Hepatocyte (in vitro differentiated cells): ENCODE measurements at regions not wholly inside any gene's neighbourhood (a gene's known extent, or its start where the extent isn't known, plus 50 kb on each side); places are given as distances from the start of the nearest gene placed in this dataset.

ENCODE experiments used
- DNase-seq: peaks from one replicate; pipeline ENCODE4 v3.0.0-alpha.2; 2016; ENCODE audit warnings: low spot score
- H2AFZ ChIP-seq: fragments of 200-600 bp; sonication (generic); 2 replicates; pipeline ENCODE4 v1.6.0; 2016; ENCODE audit warnings: antibody characterized with exemption, mild to moderate bottlenecking
- H3K27ac ChIP-seq: fragments of 200-600 bp; sonication (generic); 2 replicates; pipeline ENCODE4 v1.5.1; 2016; ENCODE audit warnings: mild to moderate bottlenecking
- H3K27me3 ChIP-seq: fragments of 200-600 bp; sonication (generic); 2 replicates; pipeline ENCODE4 v1.6.1; 2016
- H3K36me3 ChIP-seq: fragments of 200-600 bp; sonication (generic); replicated peaks from 2 replicates; pipeline ENCODE4 v1.5.1; 2016; ENCODE audit warnings: low read depth; ENCODE audit not compliant: insufficient read depth
- H3K4me1 ChIP-seq: fragments of 200-600 bp; sonication (generic); 2 replicates; pipeline ENCODE4 v1.5.1; 2016; ENCODE audit warnings: mild to moderate bottlenecking, moderate library complexity; ENCODE audit not compliant: insufficient read depth
- H3K4me2 ChIP-seq: fragments of 200-600 bp; sonication (generic); 2 replicates; pipeline ENCODE4 v1.6.0; 2016
- H3K4me3 ChIP-seq: fragments of 200-600 bp; sonication (generic); 2 replicates; pipeline ENCODE4 v1.5.1; 2016; ENCODE audit warnings: mild to moderate bottlenecking
- H3K79me2 ChIP-seq: fragments of 200-600 bp; sonication (generic); 2 replicates; pipeline ENCODE4 v1.6.0; 2017; ENCODE audit warnings: mild to moderate bottlenecking
- H3K9me2 ChIP-seq: fragments of 200-600 bp; sonication (generic); replicated peaks from 2 replicates; pipeline ENCODE4 v1.6.0; 2017; ENCODE audit warnings: mild to moderate bottlenecking; ENCODE audit not compliant: insufficient read depth
- H3K9me3 ChIP-seq: fragments of 200-600 bp; sonication (generic); 2 replicates; pipeline ENCODE4 v1.5.1; 2016; ENCODE audit warnings: low read depth, mild to moderate bottlenecking
- H4K20me1 ChIP-seq: fragments of 200-600 bp; sonication (generic); 2 replicates; pipeline ENCODE4 v1.6.0; 2016; ENCODE audit warnings: mild to moderate bottlenecking; ENCODE audit not compliant: insufficient read depth, poor library complexity, severe bottlenecking
- CTCF ChIP-seq: fragments of 200-600 bp; sonication (generic); IDR thresholded peaks from 2 replicates; pipeline ENCODE4 v1.5.1; 2016; ENCODE audit warnings: antibody characterized with exemption, mild to moderate bottlenecking; ENCODE audit not compliant: poor library complexity
- EZH2 ChIP-seq: fragments of 200-600 bp; sonication (generic); IDR thresholded peaks from 2 replicates; pipeline ENCODE4 v1.6.1; 2016; ENCODE audit warnings: antibody characterized with exemption, mild to moderate bottlenecking, borderline replicate concordance
- EZH2phosphoT487 ChIP-seq: fragments of 200-600 bp; sonication (generic); IDR thresholded peaks from one replicate; pipeline ENCODE4 v1.6.1; 2018; ENCODE audit warnings: antibody characterized with exemption, mild to moderate bottlenecking, low read depth, moderate library complexity; ENCODE audit not compliant: unreplicated experiment, severe bottlenecking
- WGBS: methylation state at CpG from one replicate; pipeline ENCODE4 v1.1.6; 2016; ENCODE audit warnings: low lambda C conversion rate; ENCODE audit errors: missing lambda C conversion rate; 5-methylcytosine and 5-hydroxymethylcytosine counted together

DNA sequence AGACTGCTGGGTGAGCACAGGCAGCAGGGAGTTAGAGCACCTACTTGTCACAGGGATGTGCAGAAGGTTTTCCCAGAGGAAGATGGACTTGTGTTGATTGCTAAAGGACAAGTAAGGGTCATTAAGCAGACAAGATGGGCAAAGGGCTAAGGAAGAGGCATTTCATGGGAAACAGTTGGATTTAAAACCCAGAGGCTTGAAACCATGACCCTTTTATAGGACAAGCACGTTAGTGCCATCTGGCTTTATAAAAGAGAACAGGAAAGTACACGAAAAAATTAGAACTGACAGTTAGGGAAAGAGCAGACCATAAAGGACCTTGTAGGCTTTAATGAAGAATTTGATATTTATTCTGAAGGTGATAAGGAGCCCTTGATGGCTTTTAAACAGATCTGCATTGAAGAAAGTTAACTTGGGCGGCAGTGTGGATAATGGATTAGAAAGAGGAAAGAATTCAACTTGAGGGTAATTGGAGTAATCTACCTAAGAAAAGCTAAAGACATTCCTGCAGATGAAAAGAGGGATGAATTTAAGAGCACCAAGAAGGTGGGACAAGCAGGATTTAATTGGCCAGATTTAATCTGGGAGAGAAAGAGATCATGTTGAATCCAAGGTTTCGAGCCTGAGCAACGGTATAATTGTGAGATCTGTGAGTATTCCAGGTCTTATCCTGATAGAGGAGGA is 68.6 kb downstream of the ZC3H11B start:
- Histone ChIP-seq H3K4me1 (no peaks in the 10 kb centered on the region), H3K4me3 (no peak overlapping the region), H3K36me3 (no peaks in the 10 kb centered on the region), H4K20me1 (no peaks in the 10 kb centered on the region), H2AFZ (no peak overlapping the region), H3K79me2 (no peaks in the 10 kb centered on the region), H3K9me3 (no peaks in the 10 kb centered on the region), H3K4me2 (no peak overlapping the region), H3K27me3 (no peaks in the 10 kb centered on the region), H3K27ac (no peak overlapping the region), H3K9me2 (no peaks in the 10 kb centered on the region)
- 73% methylated on average over 5 of the region's 5 CpGs for WGBS
- no peak for DNase-seq
- TF ChIP-seq EZH2phosphoT487 (no peak), CTCF (peak; percentile 32)

DNA sequence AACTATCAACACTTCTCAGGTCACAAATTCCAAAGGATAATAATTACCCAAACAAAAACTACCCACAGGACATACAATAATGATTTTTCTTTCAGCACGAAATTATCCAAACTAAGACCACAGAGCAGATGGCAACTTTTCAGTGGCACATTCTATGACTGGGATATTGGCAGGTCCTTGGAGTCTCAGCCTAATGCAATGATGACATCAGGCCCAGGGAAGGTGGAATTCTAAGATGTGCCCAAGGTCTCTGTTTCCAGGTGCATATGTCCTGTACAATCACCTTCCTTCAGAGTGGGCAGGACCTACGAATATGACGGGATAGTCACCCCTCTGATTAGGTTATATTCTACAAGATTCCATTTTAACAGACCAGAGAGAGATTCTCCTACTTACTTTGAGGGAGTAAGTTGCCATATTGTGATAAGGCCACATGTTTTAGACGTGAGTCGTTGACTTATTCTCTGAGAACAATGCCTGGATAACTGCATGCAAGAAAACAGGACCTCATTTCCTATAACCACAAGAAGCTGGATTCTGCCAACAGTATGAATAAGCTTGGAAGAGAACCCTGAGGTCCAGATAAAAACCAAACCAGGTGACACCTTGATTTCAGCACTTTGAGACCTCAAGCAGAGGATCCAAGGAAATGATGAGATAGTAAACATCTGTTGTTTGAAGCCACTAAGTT is 69.9 kb downstream of the ZC3H11B start:
- TF ChIP-seq EZH2 = no peak
- no peak for TF ChIP-seq EZH2phosphoT487
- TF ChIP-seq CTCF = no peak
- no peaks in the 10 kb centered on the region for H3K27me3 ChIP-seq
- no peak for DNase-seq
- no peaks in the 10 kb centered on the region for H3K36me3 ChIP-seq
- no peak overlapping the region for H2AFZ ChIP-seq
- no peak overlapping the region for H3K27ac ChIP-seq
- WGBS = 90% methylated on average over 5 of the region's 5 CpGs
- H4K20me1 ChIP-seq = no peaks in the 10 kb centered on the region
- H3K4me2 ChIP-seq = no peak overlapping the region
- H3K9me2 ChIP-seq = no peaks in the 10 kb centered on the region
- H3K4me3 ChIP-seq = no peak overlapping the region
- H3K9me3 ChIP-seq = no peaks in the 10 kb centered on the region
- H3K4me1 ChIP-seq = peaks cover 1% of the 10 kb centered on the region
- no peaks in the 10 kb centered on the region for H3K79me2 ChIP-seq

DNA sequence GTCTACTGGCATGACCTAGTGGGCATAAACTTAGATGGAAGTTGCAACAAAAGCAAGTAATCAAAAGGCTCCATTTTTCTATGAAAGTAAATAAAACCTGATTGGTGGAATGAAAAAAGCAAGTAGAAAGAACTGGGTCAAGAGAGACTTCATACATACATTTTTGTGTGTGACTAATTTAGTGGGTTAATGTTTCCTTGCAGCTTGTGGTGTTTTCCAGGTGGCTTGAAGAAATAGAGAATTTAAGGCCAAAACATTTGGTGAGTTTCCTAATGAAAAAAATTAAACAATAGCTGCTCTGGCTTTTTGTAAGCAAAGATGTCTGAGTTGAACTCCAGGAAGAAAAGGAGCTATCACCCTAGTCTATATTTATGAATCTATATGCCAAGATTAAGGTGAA is 71.0 kb downstream of the ZC3H11B start:
- no peak for TF ChIP-seq EZH2phosphoT487
- DNase-seq = no peak
- Histone ChIP-seq H2AFZ (no peak overlapping the region), H3K27ac (no peak overlapping the region), H4K20me1 (no peaks in the 10 kb centered on the region), H3K9me3 (no peaks in the 10 kb centered on the region), H3K27me3 (no peaks in the 10 kb centered on the region), H3K36me3 (no peaks in the 10 kb centered on the region), H3K9me2 (no peaks in the 10 kb centered on the region), H3K4me2 (no peak overlapping the region), H3K79me2 (no peaks in the 10 kb centered on the region), H3K4me1 (peaks cover 12% of the 10 kb centered on the region), H3K4me3 (no peak overlapping the region)

GRCh38 chr1:219539645-219540254 is 73.2 kb downstream of the ZC3H11B start:
- TF ChIP-seq EZH2phosphoT487 (no peak), EZH2 (no peak), CTCF (no peak)
- Histone ChIP-seq H2AFZ (no peak overlapping the region), H3K36me3 (no peaks in the 10 kb centered on the region), H3K4me3 (no peak overlapping the region), H3K4me2 (no peak overlapping the region), H3K27me3 (no peaks in the 10 kb centered on the region), H3K4me1 (peaks cover 18% of the 10 kb centered on the region), H3K9me2 (no peaks in the 10 kb centered on the region), H3K27ac (no peak overlapping the region), H3K79me2 (no peaks in the 10 kb centered on the region), H4K20me1 (no peaks in the 10 kb centered on the region), H3K9me3 (no peaks in the 10 kb centered on the region)
- WGBS = 89% methylated on average over 3 of the region's 3 CpGs
- DNase-seq = no peak
